Neural crest cell (in vitro differentiated cells): ENCODE measurements at regions not wholly inside any gene's neighbourhood (a gene's known extent, or its start where the extent isn't known, plus 50 kb on each side); places are given as distances from the start of the nearest gene placed in this dataset.

Experiments
- DNase-seq: peaks from one replicate; pipeline ENCODE4 v3.0.0; 2021; ENCODE audit warnings: low read depth, mixed read lengths, low spot score
- H3K27ac Mint-ChIP-seq: one replicate; pipeline ENCODE4 v1.8.0; 2021; ENCODE audit warnings: mild to moderate bottlenecking, mixed read lengths; ENCODE audit not compliant: unreplicated experiment
- H3K27me3 Mint-ChIP-seq: 2 replicates; pipeline ENCODE4 v1.8.0; 2021; ENCODE audit warnings: low read depth, mild to moderate bottlenecking, mixed read lengths
- H3K36me3 Mint-ChIP-seq: 2 replicates; pipeline ENCODE4 v1.8.0; 2021; ENCODE audit warnings: low read depth, mild to moderate bottlenecking, mixed read lengths
- H3K4me1 Mint-ChIP-seq: 2 replicates; pipeline ENCODE4 v1.8.0; 2021; ENCODE audit warnings: mixed read lengths
- H3K4me3 Mint-ChIP-seq: one replicate; pipeline ENCODE4 v1.8.0; 2021; ENCODE audit warnings: mild to moderate bottlenecking, mixed read lengths
- H3K9me3 Mint-ChIP-seq: 2 replicates; pipeline ENCODE4 v1.8.0; 2021; ENCODE audit warnings: mixed read lengths
- CTCF ChIP-seq: fragments of 200-600 bp; sonication (generic); conservative IDR thresholded peaks from 2 replicates; pipeline ENCODE4 v1.5.0; 2021; ENCODE audit warnings: antibody characterized with exemption, mild to moderate bottlenecking

- no peak for TF ChIP-seq CTCF
- Mint-ChIP-seq H3K36me3 (no peaks in the 10 kb centered on the region), H3K4me1 (no peaks in the 10 kb centered on the region), H3K27ac (no peak overlapping the region), H3K9me3 (peaks cover 3% of the 10 kb centered on the region), H3K27me3 (no peaks in the 10 kb centered on the region), H3K4me3 (no peak overlapping the region)
- DNase-seq: no peak
Measured at GRCh38 chr7:119439192-119439591, 833.8 kb upstream of the KCND2 start.

GRCh38 chr7:119452401-119452800, 820.6 kb upstream of the KCND2 start:
- H3K27me3 Mint-ChIP-seq: no peaks in the 10 kb centered on the region
- TF ChIP-seq CTCF: no peak
- H3K36me3 Mint-ChIP-seq: no peaks in the 10 kb centered on the region
- H3K27ac Mint-ChIP-seq: no peak overlapping the region
- H3K4me1 Mint-ChIP-seq: no peaks in the 10 kb centered on the region
- H3K9me3 Mint-ChIP-seq: no peaks in the 10 kb centered on the region
- no peak for DNase-seq
- H3K4me3 Mint-ChIP-seq: no peak overlapping the region

- no peak for DNase-seq
- H3K27ac Mint-ChIP-seq: no peak overlapping the region
- H3K36me3 Mint-ChIP-seq: no peaks in the 10 kb centered on the region
- TF ChIP-seq CTCF: no peak
- H3K4me3 Mint-ChIP-seq: no peak overlapping the region
- H3K4me1 Mint-ChIP-seq: no peaks in the 10 kb centered on the region
- H3K9me3 Mint-ChIP-seq: peaks cover 2% of the 10 kb centered on the region
- no peaks in the 10 kb centered on the region for H3K27me3 Mint-ChIP-seq
Measured at GRCh38 chr7:119465798-119466305, 807.1 kb upstream of the KCND2 start.

- DNase-seq: no peak
- no peaks in the 10 kb centered on the region for H3K36me3 Mint-ChIP-seq
- H3K9me3 Mint-ChIP-seq: no peaks in the 10 kb centered on the region
- H3K27ac Mint-ChIP-seq: no peak overlapping the region
- no peak for TF ChIP-seq CTCF
- H3K4me3 Mint-ChIP-seq: no peak overlapping the region
- no peaks in the 10 kb centered on the region for H3K4me1 Mint-ChIP-seq
- H3K27me3 Mint-ChIP-seq: peaks cover 3% of the 10 kb centered on the region
Measured at GRCh38 chr7:119472408-119473038, 800.5 kb upstream of the KCND2 start.

DNA sequence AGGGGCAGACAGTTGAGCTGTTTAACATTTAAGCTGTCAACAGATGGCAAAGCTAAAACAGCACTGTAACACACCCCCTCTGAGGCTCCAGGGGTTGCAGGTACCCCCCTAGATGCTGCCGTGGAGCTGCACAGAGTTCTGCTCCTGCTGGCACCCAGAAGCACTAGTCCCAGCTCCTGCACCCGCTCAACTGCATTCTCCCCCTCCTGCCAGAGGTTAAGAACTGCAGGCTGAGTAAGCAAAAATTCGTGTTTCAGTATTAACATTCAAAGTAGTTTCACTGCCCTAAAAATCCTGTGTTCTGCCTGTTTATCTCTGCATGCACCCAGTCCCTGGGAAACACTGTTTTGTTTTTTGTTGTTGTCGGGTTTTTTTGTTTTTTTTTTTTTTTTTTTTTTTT, 790.8 kb upstream of the KCND2 start:
- H3K27ac Mint-ChIP-seq: no peak overlapping the region
- no peaks in the 10 kb centered on the region for H3K36me3 Mint-ChIP-seq
- peak; percentile 58 for TF ChIP-seq CTCF
- peak; percentile 10 for DNase-seq
- no peaks in the 10 kb centered on the region for H3K27me3 Mint-ChIP-seq
- no peaks in the 10 kb centered on the region for H3K4me1 Mint-ChIP-seq
- H3K4me3 Mint-ChIP-seq: no peak overlapping the region
- H3K9me3 Mint-ChIP-seq: peaks cover 5% of the 10 kb centered on the region
